Fibroblast of gingiva (primary cell): ENCODE measurements at regions not wholly inside any gene's neighbourhood (a gene's known extent, or its start where the extent isn't known, plus 50 kb on each side); places are given as distances from the start of the nearest gene placed in this dataset.
"Not testable (repeated sequence)": the region's sequence is repeated elsewhere in the genome, so short reads cannot be mapped to it uniquely, and the experiment has no call there.

Experiments used
- DNase-seq: peaks from one replicate; pipeline ENCODE4 v3.0.0-alpha.2; 2011; ENCODE audit warnings: low read depth

DNA sequence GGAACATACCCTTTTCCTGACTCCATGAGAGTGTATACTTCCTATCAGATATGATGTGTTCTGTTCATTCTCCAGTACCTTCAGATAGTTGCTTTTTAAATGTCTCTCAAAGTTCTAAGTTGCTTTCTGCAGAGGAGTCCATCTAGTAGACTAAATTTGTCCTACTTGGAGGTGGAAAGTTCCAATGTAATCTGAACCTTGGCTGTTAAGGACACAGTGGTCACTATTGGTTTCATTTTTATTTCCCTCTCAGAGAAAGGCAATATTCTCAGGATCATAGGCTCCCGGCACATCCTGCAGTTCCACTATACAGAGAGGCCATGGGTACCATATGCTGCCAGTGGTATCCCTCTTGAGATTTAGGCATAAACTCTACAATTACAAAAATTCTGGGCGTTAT is 634.6 kb downstream of the LRRC70 start:
- no peak for DNase-seq

DNA sequence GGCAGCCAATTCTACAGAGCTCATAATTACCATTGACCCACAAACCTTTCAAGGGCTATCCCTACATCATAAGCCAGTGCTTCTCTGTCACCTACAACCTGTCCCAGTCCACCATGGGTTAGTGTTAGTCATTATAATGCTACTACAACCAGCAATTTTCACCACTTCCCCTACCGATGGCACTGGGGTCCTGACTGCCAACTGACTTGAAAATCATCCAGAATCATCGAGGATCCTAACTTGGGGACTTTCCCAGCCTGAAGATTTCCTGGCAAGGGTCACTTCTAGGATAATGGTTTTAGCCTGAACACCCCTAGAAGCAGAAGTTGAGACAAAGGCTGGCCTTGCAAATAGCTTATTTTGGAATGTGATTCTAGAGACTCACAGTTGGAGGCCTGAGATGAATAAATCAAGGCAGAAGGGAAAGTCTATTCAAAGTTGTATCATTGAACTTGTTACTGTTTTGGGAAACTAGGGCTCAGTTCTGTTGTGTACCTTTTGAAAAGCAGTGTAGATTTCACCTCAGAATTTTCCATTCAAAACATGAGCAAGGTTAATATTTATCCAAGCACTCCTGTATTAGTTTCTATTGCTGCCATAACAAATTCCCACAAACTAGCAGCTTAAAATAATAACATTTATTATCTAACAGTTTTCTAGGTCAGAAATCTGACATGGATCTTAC is 633.0 kb downstream of the LRRC70 start:
- no peak for DNase-seq

DNA sequence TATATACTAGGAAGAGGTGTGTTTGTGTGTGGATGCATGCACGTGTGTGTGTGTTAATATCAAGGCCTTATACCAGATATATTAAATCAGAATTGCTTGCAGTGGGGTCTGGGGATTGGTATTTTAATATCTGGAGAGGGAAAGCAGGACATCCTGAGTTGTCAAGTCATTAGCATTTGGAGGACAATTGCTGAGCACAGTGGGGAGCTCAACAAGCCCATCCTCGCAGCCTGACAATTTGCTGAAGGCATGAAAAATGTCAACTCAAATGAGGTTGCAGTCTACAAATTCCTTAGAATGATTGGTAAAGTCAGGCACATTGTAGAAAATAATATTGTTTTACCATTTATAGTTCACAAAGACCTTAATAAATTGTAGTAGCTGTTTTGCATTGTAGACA is 627.4 kb downstream of the LRRC70 start:
- DNase-seq, result no peak

DNA sequence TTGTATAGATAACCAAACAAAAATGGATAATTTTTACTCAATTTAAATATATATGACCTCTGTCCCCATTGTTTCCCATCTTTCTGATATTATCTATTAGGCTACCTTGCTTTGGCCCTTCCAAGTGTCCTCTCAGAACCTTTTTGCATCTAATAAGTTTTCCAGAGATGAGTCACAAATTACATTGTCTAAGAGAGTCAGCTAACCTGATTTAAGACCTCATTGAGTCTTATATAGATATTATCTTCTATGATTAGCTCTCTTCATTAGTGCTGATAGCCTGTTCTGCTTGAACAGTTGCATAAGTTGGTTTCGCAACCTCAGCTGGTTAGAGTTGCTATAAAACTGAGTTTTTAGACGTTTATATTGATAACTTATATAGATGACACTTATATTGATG is 623.1 kb downstream of the LRRC70 start:
- DNase-seq, result no peak

DNA sequence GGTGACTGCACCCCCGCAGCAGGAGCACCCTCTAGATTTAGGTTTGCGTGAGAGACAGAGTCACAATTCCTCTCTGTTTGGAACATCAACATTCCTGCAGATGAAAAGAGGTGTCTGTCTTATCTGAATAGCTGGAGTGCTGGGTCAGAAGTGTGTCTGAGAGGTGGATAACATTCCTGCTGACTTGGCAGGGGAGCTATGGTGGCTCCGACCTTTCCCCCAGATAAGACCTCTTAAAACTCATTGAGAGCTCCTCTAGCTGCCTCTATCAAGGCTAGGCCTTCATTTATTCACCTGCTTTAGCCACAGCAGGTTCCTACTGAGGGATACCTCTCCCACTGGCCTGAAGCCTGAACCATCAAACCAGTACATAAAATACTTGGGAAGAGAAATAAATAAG is 615.5 kb downstream of the LRRC70 start:
- no peak for DNase-seq

DNA sequence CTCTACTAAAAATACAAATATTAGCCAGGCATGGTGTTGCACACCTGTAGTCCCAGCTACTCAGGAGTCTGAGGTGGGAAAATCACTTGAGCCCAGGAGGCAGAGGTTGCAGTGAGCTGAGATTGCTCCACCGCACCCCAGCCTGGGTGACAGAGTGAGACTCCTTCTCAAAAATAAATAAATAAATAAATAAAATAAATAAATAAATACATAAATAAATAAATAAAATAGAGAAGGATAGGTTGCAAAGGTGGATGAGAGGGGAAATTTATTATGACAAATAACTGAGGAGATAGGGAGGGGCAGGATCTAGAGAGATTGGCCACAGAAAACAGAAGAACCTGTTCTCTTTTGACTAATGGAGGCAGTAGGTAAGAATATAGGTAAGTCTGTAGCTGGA is 601.6 kb downstream of the LRRC70 start:
- not testable (repeated sequence) for DNase-seq

DNA sequence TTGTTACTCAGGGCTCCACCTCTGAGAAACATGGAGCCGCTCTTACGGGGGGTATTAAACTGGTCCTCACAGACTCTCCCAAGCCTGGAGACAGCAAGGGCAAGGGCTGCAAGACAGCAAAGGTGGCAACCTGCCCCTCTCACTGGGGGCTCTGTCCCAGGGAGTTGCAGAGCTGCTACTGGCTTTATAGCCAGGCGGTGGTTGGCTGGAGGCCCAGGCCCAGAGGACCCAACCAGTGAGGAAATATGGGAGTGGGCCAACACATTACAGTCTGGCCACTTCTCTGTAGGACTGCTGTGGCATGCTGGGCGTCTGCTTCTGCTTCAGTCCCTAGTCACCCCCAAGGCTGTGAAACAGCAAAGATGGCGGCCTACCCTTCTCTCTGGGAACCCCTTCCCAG is 597.2 kb downstream of the LRRC70 start:
- no peak for DNase-seq

DNA sequence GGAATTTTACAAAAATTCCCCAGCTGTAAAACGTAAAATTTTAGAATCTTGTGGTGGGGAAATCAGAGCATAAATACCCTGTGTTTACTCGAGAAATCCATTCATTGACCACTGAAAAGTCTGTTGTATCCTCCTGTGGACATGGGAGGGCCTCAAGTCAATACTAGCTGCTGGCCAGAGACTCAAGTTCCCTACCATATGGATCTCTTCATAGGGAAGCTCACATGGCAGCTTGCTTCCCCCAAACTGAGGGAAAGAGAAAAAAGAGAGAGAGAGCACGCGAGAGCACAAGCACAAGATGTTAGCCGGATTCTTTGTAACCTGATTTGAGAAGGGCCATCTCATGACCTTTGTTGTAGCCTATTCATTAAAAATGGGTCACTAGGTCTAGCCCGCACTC is 591.9 kb downstream of the LRRC70 start:
- no peak for DNase-seq

DNA sequence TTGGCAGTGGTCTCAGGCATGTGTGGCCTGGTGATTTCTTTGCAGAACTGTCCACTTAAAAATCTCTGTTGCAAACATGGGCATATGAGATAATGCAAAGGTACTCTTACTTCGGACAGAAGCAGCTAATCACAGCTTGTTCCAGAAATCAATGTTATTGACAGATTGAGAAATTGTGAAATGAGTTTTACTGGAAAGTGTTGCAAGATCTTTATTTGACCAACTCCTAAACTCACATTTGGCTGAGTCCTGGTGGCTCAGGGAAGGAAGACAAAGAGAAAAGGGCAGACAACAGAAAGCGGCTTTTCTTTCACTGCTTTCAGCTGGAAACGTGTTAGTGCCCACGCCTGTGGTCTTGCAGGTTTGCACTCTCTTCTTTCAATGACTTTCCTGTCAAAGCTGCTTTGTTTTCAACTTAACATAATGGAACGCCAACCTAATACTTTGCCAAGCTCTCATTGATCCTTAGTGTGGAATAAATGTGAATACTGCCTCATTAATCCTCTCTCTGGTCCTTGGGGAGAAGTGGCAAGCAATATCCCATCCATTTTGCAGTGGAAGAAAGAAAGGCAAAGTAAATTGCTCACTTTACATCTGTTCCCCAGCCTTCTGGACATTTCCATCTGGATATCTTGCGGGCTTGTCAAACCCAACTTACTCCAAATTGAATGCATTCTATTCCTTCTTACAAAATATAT is 586.4 kb downstream of the LRRC70 start:
- no peak for DNase-seq

DNA sequence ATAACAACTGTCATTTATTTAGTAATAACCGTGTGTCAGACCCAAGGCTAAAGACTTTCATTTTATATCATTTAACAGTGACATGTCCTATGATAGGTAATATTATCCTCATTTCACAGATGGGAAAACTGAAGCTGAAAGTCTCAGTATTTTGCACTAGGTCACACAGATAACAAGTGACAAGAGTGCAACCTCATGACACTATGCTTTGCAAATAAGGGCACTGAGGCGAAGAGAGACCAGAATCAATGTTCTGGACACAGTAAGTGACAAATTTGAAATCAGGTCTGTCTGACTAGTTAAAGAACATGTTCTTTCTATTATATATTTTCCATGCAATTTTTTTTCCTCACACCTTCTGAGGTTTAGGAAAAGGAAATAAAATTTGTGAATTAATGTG is 585.7 kb downstream of the LRRC70 start:
- DNase-seq, result no peak

DNA sequence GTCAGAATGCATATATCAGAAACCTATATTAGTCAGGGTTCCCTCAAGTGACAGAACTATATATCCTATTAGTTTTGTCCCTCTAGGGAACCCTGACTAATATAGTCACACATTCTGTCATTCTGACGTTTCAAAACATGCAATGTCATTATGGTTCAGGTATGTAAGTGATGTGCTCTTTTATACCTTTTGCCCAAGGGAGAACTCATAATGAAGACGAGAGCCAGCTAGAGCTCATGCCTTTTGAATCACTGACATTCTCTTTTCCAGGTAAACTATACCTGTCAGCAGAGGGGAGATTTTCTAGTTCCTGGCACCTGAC is 576.7 kb downstream of the LRRC70 start:
- DNase-seq, result no peak

DNA sequence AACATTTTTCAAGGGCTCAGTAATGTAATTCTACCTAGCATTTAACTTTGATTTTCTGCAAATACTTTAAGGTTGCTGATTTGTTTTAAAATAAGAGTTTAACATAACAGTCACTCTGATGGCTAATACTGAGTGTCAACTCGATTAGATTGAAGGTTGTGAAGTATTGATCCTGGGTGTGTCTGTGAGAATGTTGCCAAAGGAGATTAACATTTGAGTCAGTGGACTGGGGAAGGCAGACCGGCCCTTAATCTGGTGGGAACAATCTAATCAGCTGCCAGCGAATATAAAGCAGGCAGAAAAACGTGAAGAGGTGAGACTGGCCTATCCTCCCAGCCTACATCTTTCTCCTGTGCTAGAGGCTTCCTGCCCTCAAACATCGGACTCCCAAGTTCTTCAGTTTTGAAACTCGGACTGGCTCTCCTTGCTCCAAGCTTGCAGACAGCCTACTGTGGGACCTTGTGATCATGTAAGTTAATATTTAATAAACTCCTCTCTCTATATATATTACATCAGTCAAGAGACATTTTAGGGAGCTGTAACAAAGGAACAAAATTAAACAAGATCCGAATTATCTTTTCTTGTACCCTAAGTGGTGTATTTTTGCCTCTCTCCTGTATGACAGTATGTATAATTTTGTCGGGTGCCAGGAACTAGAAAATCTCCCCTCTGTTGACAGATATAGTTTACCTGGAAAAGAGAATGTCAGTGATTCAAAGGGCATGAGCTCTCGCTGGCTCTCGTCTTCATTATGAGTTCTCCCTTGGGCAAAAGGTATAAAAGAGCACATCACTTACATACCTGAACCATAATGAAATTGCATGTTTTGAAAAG is 576.1 kb downstream of the LRRC70 start:
- no peak for DNase-seq

DNA sequence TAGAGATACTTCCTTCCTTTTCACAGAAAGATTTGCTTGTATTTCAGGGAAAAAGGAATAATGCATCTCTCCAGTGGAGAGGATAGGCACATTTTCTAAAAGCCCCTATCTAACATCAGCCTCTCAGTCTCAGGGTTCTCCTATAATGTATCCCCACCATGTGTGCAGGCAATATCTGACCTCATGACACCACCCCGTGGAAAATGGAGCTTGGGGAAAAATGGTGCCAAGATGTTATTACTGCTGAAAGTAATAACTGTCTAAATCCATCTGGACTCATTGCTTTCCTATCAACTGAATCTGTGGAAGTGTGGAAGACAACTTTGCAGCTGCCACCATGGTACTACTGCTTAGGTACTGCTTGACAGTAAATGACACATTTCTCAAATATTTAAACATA is 574.3 kb downstream of the LRRC70 start:
- DNase-seq, result no peak

DNA sequence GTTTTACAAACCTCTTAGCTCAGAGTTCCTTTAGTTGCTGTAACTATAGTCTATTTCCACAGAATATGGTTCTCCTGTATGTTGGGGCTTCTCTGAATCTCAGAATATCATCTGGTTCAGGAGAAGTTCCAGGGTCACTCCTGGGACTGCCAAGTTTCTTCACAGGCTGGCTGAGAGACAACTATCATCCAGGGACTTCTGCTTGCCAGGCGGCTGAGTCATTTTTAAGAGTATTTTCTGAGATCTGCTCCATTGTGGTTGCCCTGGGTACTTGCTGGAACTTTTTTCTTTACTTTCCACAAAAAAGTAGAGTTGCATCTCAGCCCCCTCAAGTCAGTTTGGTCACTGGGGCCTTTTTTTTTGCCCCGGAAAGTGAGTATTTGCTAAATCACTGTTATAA is 566.5 kb downstream of the LRRC70 start:
- DNase-seq, result no peak

DNA sequence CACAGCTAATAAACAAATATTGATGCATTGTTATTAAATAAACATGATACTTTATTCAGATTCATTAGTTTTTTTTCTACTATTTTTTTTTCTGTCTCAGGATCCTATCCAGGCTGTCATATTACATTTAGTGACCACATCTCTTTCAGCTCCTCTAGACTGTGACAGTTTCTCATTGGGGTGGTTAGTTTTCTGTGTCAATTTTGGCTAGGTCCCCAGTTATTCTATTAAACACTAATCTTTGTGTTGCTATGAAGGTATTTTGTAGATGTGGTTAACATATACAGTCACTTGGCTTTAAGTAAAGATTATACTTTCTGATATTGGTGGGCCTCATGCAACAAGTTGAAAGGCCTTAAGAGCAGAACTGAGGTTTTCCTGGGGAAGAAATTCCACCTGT is 563.0 kb downstream of the LRRC70 start:
- no peak for DNase-seq

DNA sequence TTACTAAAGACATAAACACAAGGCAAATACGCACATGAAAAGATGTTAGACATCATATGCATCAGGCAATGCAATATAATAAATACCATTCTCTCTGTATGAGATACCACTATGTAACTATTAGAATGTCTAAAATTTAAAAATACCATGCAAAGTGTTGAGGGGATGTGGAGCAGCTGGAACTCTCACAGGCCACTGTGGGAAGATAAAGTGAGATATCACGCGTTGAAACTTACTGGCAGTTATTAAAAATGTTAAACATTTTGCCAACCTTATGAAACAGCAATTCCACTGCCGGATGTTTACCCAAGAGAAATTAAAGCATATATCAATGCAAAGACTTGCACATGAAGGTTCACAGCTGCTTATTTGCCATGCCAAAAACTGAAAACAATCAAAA is 556.7 kb downstream of the LRRC70 start:
- DNase-seq, result no peak

DNA sequence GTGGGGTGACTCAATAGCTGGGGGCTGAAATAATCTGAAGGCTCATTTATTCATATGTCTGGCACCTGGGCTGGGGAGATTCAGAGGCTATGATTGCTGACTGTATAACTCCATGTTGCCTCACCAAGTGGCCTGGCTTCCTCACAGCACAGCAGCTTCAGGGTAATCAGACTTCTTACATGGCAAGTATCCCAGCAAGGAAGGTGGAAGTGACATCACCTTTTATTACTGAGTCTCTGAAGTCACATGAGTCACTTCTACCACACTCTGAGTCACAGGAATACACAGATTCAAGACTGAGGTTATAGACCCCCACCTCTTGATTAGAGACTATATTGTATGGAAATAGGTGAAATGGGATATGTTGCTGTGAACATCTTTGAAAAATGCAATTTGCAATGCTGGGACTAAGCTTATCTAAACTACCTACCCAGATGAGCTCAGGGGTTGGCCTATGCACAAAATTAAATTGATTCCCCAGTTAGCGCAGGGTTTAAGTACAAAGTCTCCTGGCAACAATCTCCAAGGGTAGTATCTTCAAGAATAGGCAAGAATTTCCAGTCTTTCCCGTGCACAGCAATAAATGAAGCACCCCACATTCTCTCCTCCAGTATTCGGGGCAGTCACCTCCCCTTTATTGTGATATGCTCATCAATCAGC is 553.1 kb downstream of the LRRC70 start:
- no peak for DNase-seq

DNA sequence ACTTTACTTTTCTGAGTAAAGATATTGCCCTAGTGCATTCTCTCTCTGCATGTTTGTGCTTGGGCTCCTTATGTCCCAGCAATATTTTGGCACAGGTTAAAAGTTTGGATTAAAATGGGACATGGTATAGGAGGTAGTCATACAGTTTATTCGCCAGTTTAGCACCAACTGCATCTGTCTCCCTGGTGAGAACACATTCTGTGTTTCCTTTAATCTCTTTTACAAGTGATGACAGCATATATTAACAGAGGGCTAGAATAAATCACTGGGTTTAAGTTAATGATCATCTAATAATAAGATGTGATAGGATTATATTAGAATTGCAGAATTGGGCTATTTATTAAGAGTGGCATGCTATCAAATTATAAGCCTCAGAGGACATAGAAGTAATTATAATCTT is 550.1 kb downstream of the LRRC70 start:
- no peak for DNase-seq

DNA sequence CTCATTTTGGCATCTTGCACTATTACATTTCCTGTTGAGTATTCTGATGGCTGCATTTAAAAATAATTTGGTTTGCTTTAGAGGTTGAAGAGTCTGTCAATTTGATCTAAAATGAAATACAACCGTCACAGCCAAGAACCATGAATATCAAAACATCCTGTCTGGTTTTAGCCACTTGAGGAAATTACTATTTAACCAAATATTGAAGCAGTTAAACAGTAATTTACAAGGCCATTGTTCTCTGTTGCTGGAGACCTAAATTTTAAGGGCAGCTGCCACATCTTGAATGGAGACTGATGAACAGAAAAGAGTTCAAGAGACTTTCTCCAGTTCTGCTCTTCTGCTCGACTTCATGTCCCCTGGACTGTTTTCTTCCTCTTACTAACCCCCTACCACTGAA is 549.4 kb downstream of the LRRC70 start:
- no peak for DNase-seq

DNA sequence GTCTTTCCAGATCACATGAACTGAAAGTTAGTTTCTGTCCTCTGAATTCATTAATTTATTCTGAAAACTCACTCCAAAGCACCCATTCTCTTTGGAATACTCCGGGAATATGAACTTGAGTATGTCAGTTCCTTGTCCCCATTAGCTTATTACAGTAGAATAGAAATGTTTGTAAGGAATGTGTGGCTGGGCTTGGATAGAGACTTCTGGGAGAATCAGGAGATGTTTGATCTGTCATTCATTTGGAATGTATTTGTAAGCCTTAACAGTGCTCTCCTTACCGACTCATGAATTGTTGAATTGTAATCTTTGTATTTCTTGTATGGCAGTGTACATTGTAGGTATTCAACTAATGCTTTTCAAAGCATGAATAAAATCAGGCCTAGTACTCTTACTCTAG is 548.4 kb downstream of the LRRC70 start:
- DNase-seq, result no peak

DNA sequence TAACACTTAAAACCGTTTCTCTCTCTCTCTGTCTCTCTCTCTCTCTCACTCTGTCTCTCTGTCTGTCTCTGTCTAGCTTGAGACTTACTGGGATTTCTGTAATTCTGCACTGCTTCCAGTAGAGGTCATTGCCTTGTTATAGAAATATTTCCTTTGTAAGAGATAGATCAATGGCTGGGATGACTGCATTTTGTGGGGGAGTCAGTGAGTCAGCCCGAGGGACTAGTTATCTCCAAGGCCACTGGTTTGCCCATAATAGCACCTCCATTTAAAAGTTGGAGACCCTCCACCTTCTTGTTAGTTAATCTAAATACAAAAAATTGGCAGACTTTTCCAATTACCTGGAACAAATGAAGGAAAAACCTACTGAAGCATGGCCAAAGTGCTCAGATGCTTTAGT is 547.2 kb downstream of the LRRC70 start:
- DNase-seq, result peak; percentile 4

DNA sequence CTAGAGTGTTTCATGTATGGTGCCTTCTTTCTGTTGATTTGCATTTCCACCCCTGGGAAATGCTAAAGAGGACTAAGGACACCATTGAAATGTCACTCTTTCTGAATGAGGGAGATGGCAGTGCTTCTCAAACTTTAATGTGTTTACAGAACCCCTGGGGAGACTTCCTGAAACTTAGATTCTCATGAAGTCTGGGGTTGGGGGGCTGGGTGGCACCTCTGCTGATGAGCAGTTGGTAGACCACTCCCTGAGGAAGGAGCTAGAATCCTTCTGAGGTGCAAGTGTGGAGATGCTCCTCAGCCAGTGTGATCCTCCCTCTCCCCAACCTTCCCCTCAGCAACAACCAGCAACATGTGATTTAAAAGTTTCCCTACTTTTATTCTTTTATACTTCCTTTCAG is 546.8 kb downstream of the LRRC70 start:
- no peak for DNase-seq

DNA sequence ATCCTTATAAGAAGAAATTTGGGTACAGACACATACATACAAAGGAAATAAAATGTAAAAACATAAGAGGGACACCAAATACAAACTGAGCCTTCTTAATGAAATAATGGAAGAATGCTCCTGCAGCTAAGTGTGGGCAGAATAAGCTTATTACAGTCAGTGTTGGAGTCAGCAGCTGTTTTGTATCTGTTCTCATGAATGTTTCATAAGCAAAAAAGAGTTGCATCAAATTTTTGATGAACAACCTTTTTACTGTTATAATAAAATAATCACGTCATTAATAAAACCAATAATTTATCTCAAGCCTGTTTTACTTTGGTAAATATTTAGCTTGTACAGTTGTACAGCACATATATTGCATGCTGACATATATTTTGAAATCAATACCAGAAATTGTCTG is 545.6 kb downstream of the LRRC70 start:
- DNase-seq, result no peak
